T-helper 2 cell (primary cell): ENCODE measurements at regions not wholly inside any gene's neighbourhood (a gene's known extent, or its start where the extent isn't known, plus 50 kb on each side); places are given as distances from the start of the nearest gene placed in this dataset.
"Not testable (repeated sequence)": the region's sequence is repeated elsewhere in the genome, so short reads cannot be mapped to it uniquely, and the experiment has no call there.

Source experiments
- DNase-seq, 5 experiments: peaks; one replicate each; pipeline versions ENCODE4 v3.0.0 to v3.0.0-alpha.2; 2012 to 2022

DNA sequence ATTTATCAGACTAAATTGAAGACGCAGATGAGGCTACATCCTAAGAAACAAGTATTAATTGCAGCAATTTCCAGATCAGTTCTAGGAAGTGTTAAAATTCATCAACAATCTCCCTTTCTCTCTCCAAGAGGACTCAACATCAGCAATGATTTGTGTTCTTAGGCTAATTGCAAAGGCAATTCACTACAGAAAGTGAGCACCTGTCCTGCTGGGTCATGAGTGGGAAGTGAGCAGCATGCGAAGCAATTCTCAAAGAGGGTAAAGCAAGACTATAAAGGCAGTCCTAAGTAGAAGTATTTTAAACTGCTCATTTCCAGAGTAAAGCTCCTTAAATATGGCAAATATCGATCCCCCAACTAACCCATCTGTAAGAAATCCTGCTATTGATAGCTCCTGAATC is 1191.0 kb upstream of the ALCAM start:
- no peak for DNase-seq

DNA sequence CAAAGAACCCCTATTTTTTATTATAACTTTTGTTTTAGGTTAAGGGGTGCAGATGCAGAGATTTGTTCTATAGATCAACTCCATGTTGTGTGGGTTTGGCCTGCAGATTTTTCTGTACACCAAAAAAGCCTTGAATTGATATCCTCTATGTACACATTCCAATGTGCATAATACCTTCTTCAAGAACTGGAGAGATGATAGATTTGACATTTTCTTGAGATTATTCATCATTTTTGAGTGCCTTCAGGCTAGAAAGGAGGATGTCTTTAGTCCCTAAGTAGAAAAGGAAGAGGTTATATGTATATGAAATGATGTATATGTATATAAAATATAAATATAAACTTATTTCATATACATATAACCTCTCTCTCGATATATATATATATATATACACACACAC is 1190.0 kb upstream of the ALCAM start:
- no peak for DNase-seq

DNA sequence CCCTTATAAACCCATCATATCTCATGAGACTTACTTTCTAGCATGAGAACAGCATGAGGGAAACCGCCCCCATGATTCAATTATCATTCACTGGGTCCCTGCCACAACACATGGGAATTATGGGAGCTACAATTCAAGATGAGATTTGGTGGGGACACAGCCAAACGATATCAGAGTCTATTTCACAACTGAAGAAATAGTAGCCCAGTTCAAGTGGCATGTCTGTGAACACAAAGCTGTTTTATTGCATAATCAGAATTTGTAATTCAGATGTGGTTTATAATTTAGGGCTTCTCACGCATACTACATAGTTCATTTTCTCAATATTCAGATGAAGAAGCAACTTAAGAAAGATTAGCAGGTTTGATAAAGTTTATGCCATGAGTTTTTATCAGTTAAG is 1188.0 kb upstream of the ALCAM start:
- DNase-seq = no peak

DNA sequence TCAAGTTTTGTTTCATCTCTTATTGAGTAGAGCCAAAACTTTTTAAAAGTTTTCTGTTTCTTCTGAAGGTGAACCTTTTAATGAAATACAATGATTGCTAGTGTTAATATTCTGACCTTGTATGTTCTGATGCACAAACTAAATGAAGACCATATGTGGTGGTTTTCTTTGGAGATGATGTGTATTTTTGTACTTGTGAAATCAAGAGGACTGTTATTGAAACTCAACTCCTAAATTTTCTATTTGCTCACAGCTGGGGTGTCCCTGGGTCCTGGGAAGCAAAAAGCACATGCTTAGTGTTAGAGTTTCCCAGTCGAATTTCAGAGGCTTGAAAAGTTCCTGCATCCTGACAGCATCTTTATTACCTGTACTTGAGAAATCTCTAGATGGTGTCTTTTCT is 1185.8 kb upstream of the ALCAM start:
- DNase-seq = no peak

DNA sequence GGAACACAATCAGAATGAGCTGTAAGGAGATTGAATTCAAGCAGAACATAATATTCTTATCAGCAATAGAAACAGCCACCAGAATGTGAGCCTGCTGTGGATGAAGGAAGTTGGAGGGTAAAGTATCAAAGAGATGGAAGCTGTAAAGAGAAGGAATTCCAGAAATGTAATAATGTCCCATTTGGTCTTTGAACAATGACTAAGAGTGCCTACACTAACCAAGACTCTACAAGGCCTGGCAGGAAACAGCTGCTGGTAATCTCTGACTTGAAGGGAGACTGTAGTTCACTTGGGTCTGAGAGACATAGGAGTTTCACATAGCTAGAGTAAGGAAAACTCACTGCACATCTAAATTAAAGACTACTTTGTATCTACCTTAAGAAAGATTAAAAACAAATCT is 1176.0 kb upstream of the ALCAM start:
- no peak for DNase-seq

DNA sequence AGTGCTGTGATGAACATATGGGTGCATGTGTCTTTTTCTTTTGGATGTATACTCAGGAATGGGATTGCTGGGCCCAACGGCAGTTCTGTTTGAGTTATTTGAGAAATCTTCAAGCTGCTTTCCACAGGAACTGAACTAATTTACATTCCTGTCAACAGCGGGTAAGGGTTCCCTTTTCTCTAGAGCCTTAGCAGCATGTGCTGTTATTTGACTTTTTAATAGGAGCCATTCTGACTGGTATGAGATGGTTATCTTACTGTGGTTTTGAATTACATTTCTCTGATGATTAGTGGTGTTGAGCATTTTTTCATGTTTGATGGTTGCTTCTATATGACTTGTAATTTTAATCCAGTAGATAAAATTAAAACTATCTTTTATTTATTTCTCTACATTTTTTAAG is 1168.6 kb upstream of the ALCAM start:
- no peak for DNase-seq

DNA sequence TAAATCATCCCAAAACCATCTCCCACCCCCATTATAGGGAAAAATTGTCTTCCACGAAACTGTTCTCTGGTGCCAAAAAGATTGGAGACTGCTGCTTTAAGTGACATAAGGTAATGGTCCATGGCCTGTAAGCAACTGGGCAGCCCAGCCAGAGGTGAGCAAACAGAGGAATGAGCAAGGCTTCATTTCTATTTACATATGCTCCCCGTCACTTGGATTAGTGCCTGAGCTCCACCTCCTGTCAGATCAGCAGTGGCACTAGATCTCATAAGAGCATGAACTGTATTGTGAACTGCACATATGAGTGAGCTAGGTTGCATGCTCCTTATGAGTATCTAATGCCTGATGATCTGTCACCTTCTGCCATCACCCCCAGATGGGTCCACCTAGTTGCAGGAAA is 1159.8 kb upstream of the ALCAM start:
- no peak for DNase-seq

DNA sequence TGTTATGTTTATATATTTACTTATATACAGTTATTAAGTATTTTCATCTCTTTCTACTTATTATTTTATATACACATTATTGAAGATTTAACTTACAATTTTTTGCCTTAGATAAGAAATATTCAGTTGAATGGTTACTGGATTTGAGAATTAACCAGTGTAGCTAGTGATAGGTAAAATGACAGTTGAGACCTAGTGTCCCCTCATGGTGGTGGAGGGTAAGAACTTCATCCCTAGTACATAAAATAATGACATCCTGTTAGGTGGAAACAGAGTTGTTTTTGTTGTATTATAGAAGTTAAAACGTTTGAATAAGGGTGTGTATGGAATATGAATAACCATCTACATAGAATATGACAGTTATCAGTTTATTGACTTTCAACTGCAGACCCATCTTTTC is 1152.4 kb upstream of the ALCAM start:
- no peak for DNase-seq

DNA sequence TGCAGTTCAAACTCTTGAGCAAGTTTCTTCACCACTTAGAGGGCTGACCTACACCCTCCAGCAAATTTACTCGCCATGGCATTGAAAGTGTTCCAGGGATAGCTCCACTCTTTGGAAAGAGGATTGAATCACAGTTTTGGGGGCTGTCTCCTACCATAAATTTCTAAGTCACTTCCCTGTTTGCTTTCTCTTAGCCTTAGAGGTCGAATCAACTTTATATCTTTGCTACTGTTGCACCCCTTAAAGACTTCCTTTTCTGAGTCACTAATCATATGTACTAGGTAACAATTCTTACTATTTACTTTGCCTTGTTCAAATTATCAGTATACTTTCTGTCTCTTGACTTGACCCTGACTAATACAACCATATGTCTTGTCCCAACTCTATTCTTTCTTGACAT is 1151.8 kb upstream of the ALCAM start:
- no peak for DNase-seq

DNA sequence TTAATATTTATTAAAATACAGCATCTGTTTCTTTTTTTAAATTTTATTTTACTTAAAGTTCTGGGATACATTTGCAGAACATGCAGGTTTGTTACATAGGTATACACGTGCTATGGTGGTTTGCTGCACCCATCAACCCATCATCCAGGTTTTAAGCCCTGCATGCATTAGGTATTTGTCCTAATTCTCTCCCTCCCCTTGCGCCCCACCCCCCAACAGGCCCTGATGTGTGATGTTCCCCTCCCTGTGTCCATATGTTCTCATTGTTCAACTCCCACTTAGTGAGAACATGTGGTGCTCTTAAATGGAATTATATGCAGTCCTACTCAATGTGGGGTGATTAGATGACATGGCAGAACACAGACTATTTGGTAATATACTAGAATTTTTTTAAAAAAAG is 1147.7 kb upstream of the ALCAM start:
- not testable (repeated sequence) for DNase-seq

DNA sequence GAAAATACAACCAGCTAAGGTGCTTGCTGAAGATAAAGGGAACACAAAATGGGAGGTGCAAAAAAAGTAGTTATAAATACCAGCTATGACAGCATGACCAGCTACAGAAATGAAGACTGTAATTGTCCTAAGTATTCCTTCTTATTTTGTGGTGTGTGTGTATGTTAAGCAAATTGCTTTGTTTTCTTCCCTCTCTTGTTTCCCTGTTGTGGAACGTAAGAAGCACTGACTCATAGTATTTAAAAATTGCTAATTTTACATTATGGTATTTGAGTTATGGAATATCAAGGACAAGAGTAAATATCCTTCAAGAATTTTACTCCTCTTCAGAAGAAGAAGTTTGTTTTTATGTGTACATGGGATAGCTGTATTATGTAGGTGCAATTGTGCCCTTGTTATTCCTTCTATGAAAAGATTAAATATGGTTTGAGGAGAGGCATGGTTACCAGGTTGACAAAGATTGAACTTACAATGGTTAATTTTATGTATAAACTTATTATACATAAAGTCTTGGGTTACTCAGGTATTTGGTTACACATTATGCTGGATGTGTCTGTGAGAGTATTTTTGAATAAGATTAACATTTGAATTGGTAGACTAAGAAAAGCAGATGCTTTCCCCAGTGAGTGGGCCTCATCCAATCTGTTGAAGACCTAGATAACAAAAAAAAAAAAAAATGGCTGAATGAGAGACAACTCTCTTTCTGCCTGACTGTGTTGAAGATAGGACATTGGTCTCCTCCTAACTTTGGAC is 1132.1 kb upstream of the ALCAM start:
- no peak for DNase-seq

DNA sequence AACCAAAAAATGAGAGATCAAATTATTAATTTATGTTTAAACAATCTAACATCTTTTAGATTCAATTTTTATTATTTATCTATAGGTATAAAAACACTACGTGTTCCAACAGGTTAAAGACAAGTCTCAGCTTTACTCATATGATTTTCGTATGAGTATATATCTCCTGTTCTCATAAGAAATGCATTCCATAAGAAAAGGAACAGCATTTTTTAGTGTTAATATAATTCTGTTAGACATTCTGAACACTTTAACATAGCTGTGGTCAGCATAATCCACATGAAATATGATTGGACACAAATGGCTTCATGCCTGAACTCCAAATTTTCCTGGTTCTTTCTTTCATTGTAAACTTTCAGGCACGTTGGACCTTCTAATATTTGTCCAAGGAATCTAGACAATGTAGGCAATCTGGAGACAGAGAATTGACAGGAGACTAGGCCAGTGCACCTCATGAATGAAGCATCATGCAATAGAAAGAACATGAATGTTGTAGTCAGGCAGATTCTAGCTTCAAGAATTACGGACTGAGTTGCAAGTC is 1122.0 kb upstream of the ALCAM start:
- no peak for DNase-seq

DNA sequence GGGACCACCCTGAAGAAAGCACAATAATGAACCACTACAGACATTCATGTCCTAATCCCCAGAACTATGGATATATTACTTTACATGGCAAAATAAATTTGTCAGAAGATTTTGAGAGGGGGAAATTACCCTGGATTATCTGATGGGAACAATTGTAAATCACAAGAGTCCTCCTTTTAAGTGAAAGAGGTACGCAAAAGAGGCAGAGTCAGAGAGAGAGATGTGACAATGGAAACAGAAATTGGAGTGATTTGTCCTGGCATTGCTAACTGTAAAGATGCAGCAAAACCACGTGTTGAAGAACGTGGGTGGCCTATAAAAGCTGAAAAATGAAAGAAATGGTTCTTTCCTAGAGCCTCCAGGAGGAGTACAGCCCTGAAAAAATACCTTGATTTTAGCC is 1121.4 kb upstream of the ALCAM start:
- DNase-seq = no peak

DNA sequence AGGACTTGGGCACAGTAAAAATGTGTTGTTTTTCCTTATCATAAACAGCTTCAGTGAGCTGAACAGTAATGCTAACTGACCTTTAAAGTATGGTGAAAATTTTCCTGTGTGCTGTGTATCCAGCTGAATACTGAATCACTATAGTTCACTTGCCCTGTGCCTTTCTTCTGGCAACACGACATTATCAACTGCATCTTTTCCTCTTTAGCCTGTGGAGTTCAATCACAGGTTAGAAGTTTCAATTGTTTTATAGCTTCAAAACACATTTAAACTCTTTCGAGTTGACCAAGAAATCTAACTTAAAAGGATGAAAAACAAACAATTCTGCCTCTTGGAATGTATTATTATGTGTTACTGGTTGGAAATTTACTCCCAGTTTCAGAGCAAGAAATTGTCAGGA is 1120.7 kb upstream of the ALCAM start:
- DNase-seq = no peak

DNA sequence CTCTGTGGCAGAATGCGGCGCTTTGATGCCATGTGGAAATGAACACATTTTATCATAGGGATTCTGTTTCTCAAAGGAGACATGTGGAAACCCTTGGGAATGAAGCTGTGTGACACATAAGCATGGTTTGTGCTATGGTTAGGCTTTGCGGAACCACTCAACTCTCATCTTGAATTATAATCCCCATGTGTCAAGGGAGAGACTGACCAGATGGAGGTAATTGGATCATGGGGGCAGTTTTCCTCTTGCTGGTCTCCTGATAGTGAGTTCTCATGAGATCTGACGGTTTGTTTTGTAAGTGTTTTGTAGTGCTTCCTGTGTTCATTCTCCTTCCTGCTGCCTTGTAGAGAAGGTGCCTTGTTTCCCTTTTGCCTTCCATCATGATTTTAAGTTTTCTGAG is 1109.2 kb upstream of the ALCAM start:
- no peak for DNase-seq

DNA sequence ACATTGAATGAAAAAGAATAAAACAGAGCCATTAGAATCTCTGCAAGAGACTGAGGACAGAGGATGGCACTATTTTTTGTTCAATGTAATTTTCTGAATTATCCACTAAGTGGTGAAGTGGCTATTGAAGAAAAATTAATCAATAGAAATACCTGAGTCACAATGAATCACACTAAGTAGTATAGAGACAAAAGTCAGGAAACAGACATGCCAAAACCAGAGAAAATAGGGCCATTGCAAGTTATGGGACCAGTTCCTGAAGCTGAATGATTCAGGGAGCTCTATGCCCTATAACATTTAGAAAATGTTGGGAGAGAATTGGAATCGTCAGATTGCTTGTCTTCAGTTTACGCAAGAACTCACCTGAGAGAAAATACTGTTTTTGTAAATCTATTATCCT is 1103.2 kb upstream of the ALCAM start:
- no peak for DNase-seq

DNA sequence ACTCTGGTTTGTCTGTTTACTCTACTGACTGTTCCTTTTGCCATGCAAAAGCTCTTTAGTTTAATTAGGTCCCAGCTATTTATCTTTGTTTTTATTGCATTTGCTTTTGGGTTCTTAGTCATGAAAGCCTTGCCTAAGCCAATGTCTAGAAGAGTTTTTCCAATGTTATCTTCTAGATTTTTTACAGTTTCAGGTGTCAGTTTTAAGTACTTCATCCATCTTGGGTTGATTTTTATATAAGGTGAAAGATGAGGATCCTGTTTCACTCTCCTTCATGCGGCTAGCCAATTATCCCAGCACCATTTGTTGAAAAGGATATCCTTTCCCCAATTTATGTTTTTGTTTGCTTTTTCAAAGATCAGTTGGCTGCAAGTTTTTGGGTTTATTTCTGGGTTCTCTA is 1100.5 kb upstream of the ALCAM start:
- DNase-seq = not testable (repeated sequence)

DNA sequence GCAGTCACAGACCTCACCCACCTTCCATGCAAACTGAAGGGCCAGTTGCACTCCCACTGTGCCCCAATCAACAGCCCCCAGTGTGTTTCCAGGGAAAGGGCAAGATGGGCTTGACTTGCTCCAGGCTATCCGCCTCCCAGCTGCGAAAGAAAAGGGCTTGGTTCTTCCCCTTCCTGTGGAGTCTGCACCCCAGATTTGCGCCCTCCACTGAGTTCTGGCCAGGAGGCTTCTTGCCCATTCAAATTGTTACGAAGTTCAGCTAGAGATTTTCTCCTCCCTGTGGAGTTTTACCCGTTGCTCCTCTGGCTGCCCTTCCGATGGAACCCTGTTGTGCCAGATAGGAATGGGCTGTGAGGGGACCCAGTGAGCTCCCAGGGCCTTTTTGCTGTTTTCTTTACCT is 1096.9 kb upstream of the ALCAM start:
- DNase-seq = no peak

DNA sequence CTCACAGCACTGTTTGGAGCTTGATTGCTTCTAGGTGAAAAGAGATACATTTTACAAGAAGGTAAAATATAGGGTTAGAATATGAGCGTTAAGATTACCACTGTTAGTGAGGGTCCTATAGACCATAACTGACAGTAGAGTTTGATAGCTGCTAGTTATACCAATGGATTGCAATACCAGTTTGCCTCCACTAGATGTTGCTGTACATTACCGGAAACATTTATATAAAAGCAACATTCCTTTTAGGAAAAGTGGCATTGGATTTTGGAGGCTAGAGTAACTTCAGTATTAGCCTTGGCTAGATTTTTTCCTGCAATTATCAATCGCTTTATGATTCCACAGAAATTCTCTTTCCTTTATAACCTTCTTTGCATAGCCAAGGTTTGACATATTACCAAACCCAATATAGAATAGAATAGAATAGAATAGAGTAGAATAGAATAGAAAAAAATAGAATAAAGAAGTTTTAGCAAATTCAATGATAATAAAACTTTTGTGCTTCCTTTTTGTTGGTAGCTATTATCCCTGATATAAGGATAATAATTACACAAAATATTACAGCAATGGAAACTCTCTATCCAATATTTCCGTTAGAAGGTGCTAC is 1093.6 kb upstream of the ALCAM start:
- no peak for DNase-seq

DNA sequence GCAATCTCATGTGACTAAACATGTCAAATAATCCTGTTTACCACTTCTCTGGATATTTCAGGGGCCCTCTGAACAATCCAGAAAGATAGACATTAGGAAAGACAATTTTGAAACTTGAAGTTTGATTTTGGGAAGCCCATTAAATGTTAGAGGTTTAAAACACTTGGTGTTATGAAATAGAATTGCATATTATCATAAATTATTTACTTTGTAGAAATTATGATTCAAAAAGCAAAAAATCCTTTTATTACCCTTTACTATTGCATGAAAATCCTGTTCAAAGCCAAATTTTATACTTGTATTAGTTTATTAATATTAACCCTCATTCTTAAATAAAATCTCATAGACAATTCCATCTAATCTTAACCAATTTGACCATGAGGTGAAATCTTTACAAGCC is 1091.5 kb upstream of the ALCAM start:
- DNase-seq = no peak

DNA sequence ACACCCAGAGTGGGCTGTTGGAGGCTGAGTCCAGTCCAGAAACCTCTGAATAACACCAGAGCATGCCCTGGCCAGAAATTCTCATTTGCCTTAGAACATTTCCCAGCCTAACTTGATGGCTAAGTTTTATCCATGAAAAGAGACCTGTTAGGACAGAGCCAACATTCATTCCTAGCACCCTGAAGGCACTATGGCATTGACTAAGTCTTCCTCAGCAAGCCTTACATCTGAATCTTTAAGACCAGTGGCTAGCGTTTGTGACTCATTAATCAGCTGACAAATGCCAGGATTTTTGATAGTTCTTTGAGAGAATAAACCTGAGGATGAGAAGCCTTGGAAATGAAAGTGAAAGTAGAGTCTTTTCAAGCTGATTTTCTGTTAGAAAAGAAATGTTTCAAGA is 1087.1 kb upstream of the ALCAM start:
- DNase-seq = peak in 1 of 5 experiments; percentile 24

DNA sequence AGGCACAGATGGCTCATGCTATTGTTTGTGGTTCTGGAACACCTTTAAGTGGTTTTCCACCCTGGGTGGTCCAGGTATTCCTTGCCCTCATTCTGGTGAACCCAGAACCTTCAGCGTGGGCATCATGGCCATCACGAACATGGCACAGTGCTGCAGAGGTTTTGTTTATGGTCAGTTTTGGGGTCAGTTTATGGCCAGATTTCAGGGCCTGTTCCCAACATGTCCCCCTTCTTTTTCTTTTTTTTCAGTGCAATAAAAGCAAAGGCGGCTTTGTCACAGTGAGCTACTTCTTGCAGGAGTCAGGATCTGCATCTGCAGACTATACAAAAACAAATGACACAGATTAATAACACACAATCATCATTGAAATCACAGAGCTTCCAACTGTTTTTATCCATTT is 1085.0 kb upstream of the ALCAM start:
- DNase-seq = no peak

DNA sequence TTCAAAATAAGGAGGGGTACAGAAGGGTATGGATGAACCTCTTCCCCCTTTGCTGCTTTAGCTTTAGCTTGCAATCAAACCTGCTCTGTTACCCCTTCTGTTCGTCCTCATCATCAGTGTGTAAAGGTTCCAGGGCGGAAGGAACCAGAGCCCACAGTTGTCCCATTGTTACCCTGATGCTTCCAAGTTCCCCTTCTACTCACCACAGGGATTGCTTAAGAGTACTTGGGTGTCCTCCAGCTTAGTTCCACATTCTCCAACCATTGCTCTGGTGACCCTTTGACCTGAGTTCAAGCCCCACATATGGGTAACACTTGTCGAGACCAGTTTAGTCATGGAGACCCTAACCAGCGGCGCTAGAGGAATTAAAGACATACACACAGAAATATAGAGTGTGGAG is 1080.1 kb upstream of the ALCAM start:
- DNase-seq = no peak

DNA sequence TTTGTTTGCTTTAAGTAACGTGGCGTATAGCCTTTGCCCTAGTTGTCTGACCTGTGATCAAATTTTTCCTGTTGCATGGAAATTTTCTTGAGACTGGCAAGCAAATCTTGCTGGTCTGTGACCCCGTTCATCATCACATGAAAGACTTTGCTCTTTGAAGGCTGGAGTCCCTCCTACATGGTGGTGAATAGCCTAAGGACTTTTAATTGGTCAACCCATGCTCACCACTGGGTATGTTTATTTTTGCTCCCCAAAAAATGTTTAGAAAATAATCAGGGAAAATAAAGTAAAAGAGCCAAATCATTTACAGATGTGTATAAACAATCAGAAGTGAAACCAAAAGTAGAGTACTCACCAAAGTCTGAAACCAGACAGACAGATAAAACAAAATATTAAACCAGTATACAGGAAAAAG is 1075.3 kb upstream of the ALCAM start:
- peak in 1 of 5 experiments; percentile 33 for DNase-seq

DNA sequence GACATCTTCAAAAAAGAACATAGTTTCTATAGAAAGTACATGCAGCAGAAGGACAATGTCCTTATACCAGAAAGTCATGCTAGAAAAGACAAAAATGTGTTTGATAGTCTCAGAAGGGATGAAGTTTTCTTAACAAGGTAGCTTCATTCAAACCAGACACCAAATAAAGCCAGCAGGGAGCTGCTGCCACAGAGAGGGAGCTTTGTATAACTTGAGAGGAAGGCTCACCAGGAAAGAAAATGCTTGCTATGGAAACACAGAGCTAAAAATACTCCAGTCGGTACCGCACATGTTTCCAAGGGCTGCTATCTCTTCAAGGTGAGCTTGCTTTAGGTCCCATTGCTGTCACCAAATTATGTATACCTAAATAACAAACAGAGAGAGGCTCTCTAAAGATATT is 1074.8 kb upstream of the ALCAM start:
- DNase-seq = peak in 1 of 5 experiments; percentile 14
